Calu3 (cell line): ENCODE measurements at regions not wholly inside any gene's neighbourhood (a gene's known extent, or its start where the extent isn't known, plus 50 kb on each side); places are given as distances from the start of the nearest gene placed in this dataset.

Experiments used
- BruUV-seq: library from RNA; stranded (reverse); fragments of 400-500 nt; replicated peaks from 2 replicates; lab custom pipeline; 2021; lab: Mats Ljungman, UMichigan
- CTCF ChIA-PET: fragments of 300-600 bp; sonication (Branson Sonifier 250); formaldehyde crosslinking; loops from one replicate; lab custom pipeline; 2022; ENCODE audit warnings: antibody characterized with exemption; lab: Charles Lee
- DNase-seq: peaks from one replicate; pipeline ENCODE4 v3.0.0; 2022
- H3K27ac Mint-ChIP-seq: one replicate; pipeline ENCODE4 v1.8.0; 2022; ENCODE audit warnings: mixed read lengths; ENCODE audit not compliant: unreplicated experiment
- H3K27me3 Mint-ChIP-seq: one replicate; pipeline ENCODE4 v1.8.0; 2022; ENCODE audit warnings: mixed read lengths; ENCODE audit not compliant: unreplicated experiment
- H3K36me3 Mint-ChIP-seq: one replicate; pipeline ENCODE4 v1.8.0; 2022; ENCODE audit warnings: mild to moderate bottlenecking, moderate library complexity, mixed read lengths; ENCODE audit not compliant: insufficient read depth, unreplicated experiment
- H3K4me1 Mint-ChIP-seq: one replicate; pipeline ENCODE4 v1.8.0; 2022; ENCODE audit warnings: mild to moderate bottlenecking, low read depth, mixed read lengths; ENCODE audit not compliant: unreplicated experiment
- H3K4me3 Mint-ChIP-seq: one replicate; pipeline ENCODE4 v1.8.0; 2022; ENCODE audit warnings: mild to moderate bottlenecking, low read depth, moderate library complexity, mixed read lengths; ENCODE audit not compliant: unreplicated experiment
- H3K9me3 Mint-ChIP-seq: one replicate; pipeline ENCODE4 v1.8.0; 2022; ENCODE audit warnings: low read depth, mixed read lengths; ENCODE audit not compliant: unreplicated experiment
- intact Hi-C: fragments of 100-400 bp; cut with micrococcal nuclease; formaldehyde crosslinking; loops from one replicate; pipeline ENCODE4 v1.10.0; 2022; ENCODE audit not compliant: unreplicated experiment
- TF ChIP-seq, protein P1 (sequence below): fragments of 200-600 bp; IDR thresholded peaks from one replicate; pipeline ENCODE4 v1.8.0; 2022; ENCODE audit warnings: antibody characterized with exemption; ENCODE audit not compliant: unreplicated experiment

DNA sequence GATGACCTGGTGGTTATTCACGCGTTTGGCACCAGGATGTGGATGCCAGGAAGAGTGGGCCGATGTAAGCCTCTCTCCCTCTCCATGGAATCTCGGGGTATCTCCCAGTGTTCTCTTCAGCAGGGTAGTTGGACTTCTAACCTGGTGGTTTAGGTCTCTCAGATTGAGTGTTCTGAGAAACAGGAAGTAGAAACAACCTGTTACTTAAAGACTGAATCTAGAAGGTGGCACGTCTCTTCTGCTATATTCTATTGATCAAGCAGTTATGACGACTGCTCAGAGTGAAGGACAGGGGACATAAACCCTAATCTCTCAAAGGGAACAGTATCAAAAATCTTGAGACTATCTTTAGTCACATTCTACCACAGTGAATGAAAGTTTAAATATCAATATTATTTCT lies 918.7 kb upstream of the PIK3C3 start:
- Mint-ChIP-seq H3K4me1 (no peaks in the 10 kb centered on the region), H3K27me3 (no peaks in the 10 kb centered on the region), H3K36me3 (no peaks in the 10 kb centered on the region), H3K27ac (no peak overlapping the region), H3K4me3 (no peak overlapping the region), H3K9me3 (peaks cover 7% of the 10 kb centered on the region)
- intact Hi-C loops, result no loop called here
- no peak for DNase-seq
- BruUV-seq, result no TSS peak
- TF ChIP-seq, protein P1, sequence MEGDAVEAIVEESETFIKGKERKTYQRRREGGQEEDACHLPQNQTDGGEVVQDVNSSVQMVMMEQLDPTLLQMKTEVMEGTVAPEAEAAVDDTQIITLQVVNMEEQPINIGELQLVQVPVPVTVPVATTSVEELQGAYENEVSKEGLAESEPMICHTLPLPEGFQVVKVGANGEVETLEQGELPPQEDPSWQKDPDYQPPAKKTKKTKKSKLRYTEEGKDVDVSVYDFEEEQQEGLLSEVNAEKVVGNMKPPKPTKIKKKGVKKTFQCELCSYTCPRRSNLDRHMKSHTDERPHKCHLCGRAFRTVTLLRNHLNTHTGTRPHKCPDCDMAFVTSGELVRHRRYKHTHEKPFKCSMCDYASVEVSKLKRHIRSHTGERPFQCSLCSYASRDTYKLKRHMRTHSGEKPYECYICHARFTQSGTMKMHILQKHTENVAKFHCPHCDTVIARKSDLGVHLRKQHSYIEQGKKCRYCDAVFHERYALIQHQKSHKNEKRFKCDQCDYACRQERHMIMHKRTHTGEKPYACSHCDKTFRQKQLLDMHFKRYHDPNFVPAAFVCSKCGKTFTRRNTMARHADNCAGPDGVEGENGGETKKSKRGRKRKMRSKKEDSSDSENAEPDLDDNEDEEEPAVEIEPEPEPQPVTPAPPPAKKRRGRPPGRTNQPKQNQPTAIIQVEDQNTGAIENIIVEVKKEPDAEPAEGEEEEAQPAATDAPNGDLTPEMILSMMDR, result no peak
- CTCF ChIA-PET, result no interaction called here

DNA sequence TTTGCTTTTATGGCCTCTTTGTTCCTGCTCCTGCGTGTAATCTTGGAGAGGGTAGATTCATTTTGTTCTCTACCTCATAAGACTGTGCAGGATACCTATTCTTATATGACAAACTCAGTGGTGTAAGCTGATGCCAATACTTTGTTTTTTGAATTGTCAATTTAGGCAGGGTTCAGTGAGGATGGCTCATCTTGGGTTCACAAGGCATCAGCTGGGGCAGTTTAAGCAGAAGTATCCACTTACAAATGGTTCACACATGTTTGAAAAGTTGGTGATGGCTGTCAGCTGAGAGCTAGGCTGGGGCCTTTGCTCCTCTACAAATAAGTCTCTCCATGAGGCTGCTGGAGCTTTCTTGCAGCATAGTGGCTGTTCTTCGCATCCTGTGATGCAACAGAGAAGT lies 920.6 kb upstream of the PIK3C3 start:
- TF ChIP-seq, protein P1, result no peak
- peaks cover 7% of the 10 kb centered on the region for H3K9me3 Mint-ChIP-seq
- no peaks in the 10 kb centered on the region for H3K36me3 Mint-ChIP-seq
- no TSS peak for BruUV-seq
- CTCF ChIA-PET, result interaction anchor here (0.6 kb wide), 1 partner anchor 202 kb away, joined by 3 read pairs; no protein-coding TSS in a partner anchor
- H3K27me3 Mint-ChIP-seq, result no peaks in the 10 kb centered on the region
- intact Hi-C loops, result no loop called here
- no peaks in the 10 kb centered on the region for H3K4me1 Mint-ChIP-seq
- no peak for DNase-seq
- H3K27ac Mint-ChIP-seq, result no peak overlapping the region
- no peak overlapping the region for H3K4me3 Mint-ChIP-seq

DNA sequence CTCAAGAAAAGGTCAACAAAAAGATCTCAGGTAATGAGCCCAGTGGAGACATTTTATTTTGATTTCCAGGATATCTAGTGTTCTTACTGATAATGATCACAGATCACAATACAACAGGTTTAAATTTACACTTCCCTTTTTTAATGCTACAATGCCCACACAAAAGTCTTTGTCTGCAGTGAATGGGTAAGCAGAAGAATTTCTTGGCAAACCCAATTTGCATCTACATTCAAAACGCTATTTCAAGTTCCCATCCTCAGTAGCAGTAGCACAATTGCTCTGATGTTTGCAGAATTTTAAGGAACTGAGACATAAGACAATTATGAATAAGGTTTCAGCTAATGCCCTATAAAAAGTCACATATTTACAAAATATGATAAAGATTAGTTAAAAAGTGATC lies 929.4 kb upstream of the PIK3C3 start:
- TF ChIP-seq, protein P1, result no peak
- intact Hi-C loops, result no loop called here
- Mint-ChIP-seq H3K27ac (no peak overlapping the region), H3K36me3 (no peaks in the 10 kb centered on the region), H3K9me3 (peaks cover 9% of the 10 kb centered on the region), H3K27me3 (no peaks in the 10 kb centered on the region), H3K4me3 (no peak overlapping the region), H3K4me1 (no peaks in the 10 kb centered on the region)
- BruUV-seq, result no TSS peak
- CTCF ChIA-PET, result no interaction called here
- no peak for DNase-seq

DNA sequence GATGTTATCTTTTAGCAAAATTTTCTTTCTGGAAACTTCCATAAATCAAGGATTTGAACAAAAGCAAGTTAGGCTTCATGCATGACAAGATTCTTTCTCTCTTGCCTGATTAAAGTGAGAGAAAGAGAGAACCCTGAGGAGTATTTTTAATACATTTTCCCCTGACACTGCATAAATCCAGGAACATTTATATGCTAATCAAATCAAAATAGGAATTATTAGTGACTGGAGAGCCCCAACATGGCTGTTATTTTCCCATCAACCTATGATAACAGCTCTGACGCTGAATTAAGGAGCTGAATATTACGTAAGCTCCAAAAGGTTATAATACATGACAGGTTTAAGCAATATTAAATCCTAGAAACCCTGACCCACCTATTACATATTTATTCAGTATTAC lies 930.2 kb upstream of the PIK3C3 start:
- Mint-ChIP-seq H3K4me1 (no peaks in the 10 kb centered on the region), H3K9me3 (peaks cover 9% of the 10 kb centered on the region), H3K27ac (no peak overlapping the region), H3K27me3 (no peaks in the 10 kb centered on the region), H3K4me3 (no peak overlapping the region), H3K36me3 (no peaks in the 10 kb centered on the region)
- intact Hi-C loops, result no loop called here
- TF ChIP-seq, protein P1, result no peak
- no TSS peak for BruUV-seq
- CTCF ChIA-PET, result no interaction called here
- DNase-seq, result no peak
